Osteoblast (primary cell): ENCODE measurements at regions not wholly inside any gene's neighbourhood (a gene's known extent, or its start where the extent isn't known, plus 50 kb on each side); places are given as distances from the start of the nearest gene placed in this dataset.

Source experiments
- DNase-seq: peaks from one replicate; pipeline ENCODE4 v3.0.0; 2011; ENCODE audit warnings: low spot score, mixed read lengths; ENCODE audit not compliant: insufficient read length; ENCODE audit errors: missing footprints
- H2AFZ ChIP-seq: 2 replicates; pipeline ENCODE4 v1.6.0; 2011; ENCODE audit warnings: mild to moderate bottlenecking, low read length
- H3K27ac ChIP-seq: 2 replicates; pipeline ENCODE4 v1.5.1; 2011; ENCODE audit warnings: mild to moderate bottlenecking, low read depth, low read length, moderate library complexity
- H3K27me3 ChIP-seq: 2 replicates; pipeline ENCODE4 v1.6.0; 2012; ENCODE audit warnings: mild to moderate bottlenecking, control low read depth, inconsistent platforms, low read length, moderate library complexity; ENCODE audit not compliant: insufficient read depth
- H3K36me3 ChIP-seq: 2 replicates; pipeline ENCODE4 v1.5.1; 2011; ENCODE audit warnings: mild to moderate bottlenecking, low read length, control low read depth, moderate library complexity; ENCODE audit not compliant: insufficient read depth
- H3K4me1 ChIP-seq: 2 replicates; pipeline ENCODE4 v1.5.1; 2011; ENCODE audit warnings: mild to moderate bottlenecking, low read length, control low read depth, moderate library complexity; ENCODE audit not compliant: insufficient read depth
- H3K4me2 ChIP-seq: 2 replicates; pipeline ENCODE4 v1.6.0; 2011; ENCODE audit warnings: mild to moderate bottlenecking, low read length; ENCODE audit not compliant: insufficient read depth
- H3K4me3 ChIP-seq: fragments of 200-600 bp; sonication (generic); 3 replicates; pipeline ENCODE4 v1.5.1; 2012; ENCODE audit warnings: mild to moderate bottlenecking, low read length, inconsistent platforms; ENCODE audit not compliant: insufficient read depth
- H3K79me2 ChIP-seq: 2 replicates; pipeline ENCODE4 v1.6.0; 2012; ENCODE audit warnings: mild to moderate bottlenecking, low read length, control low read depth, inconsistent platforms; ENCODE audit not compliant: insufficient read depth
- H3K9me3 ChIP-seq: 2 replicates; pipeline ENCODE4 v1.5.1; 2011; ENCODE audit warnings: low read depth, low read length, control low read depth
- H4K20me1 ChIP-seq: 2 replicates; pipeline ENCODE4 v1.6.0; 2012; ENCODE audit warnings: mild to moderate bottlenecking, low read length, control low read depth; ENCODE audit not compliant: insufficient read depth
- TF ChIP-seq, protein P1 (sequence below): IDR thresholded peaks from 2 replicates; pipeline ENCODE4 v1.5.1; 2011; ENCODE audit warnings: mild to moderate bottlenecking, low read depth, low read length, moderate library complexity; ENCODE audit errors: extremely low read depth

DNA sequence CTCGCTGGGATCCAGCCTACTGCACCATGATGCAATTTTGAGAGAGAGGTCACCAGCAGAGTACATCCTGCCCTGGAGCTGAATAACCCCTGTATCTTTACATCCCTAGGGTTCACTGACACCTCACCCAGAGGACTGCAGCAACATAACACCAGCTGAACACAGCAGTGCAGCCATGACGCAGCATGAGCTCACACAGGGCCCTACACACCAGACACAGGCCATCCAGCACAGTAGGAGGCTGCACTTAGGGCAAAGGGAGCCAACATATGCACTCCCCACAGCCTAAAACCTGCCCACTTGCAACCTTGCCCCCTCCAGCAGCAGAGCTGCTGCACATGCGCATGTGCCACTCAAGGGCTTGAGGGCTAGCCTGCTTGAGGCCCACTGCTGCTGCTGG, 157.3 kb upstream of the SMARCA2 start:
- H3K4me3 ChIP-seq: no peak overlapping the region
- H3K36me3 ChIP-seq: no peaks in the 10 kb centered on the region
- TF ChIP-seq, protein P1, sequence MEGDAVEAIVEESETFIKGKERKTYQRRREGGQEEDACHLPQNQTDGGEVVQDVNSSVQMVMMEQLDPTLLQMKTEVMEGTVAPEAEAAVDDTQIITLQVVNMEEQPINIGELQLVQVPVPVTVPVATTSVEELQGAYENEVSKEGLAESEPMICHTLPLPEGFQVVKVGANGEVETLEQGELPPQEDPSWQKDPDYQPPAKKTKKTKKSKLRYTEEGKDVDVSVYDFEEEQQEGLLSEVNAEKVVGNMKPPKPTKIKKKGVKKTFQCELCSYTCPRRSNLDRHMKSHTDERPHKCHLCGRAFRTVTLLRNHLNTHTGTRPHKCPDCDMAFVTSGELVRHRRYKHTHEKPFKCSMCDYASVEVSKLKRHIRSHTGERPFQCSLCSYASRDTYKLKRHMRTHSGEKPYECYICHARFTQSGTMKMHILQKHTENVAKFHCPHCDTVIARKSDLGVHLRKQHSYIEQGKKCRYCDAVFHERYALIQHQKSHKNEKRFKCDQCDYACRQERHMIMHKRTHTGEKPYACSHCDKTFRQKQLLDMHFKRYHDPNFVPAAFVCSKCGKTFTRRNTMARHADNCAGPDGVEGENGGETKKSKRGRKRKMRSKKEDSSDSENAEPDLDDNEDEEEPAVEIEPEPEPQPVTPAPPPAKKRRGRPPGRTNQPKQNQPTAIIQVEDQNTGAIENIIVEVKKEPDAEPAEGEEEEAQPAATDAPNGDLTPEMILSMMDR: no peak
- H4K20me1 ChIP-seq: no peaks in the 10 kb centered on the region
- H3K4me2 ChIP-seq: no peak overlapping the region
- H3K9me3 ChIP-seq: no peaks in the 10 kb centered on the region
- H3K4me1 ChIP-seq: no peaks in the 10 kb centered on the region
- H3K27ac ChIP-seq: no peak overlapping the region
- peak; percentile 44 for DNase-seq
- no peaks in the 10 kb centered on the region for H3K79me2 ChIP-seq
- H3K27me3 ChIP-seq: no peaks in the 10 kb centered on the region
- H2AFZ ChIP-seq: no peak overlapping the region

DNA sequence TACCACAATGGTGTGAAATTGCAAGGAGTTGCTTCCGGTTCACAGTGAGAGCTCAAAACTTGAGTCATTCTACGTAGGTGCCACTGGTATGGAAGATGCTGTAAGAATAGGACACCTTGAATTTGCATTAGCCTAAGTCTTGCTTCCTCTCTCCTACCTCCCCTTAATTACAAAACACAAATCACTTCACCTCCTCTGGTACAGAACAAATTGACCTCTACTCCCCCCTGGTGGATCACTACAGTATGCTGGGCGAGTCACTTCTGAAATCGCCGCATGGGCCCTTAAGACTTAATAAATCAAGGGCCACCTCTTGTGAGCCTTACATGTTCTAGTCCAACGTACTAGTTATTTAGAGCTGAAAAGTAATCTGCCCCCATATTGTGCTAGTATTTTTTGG, 145.3 kb upstream of the SMARCA2 start:
- Histone ChIP-seq H3K4me3 (no peak overlapping the region), H4K20me1 (no peaks in the 10 kb centered on the region), H2AFZ (no peak overlapping the region), H3K4me2 (no peak overlapping the region), H3K79me2 (no peaks in the 10 kb centered on the region), H3K27ac (no peak overlapping the region), H3K4me1 (no peaks in the 10 kb centered on the region), H3K36me3 (no peaks in the 10 kb centered on the region), H3K27me3 (no peaks in the 10 kb centered on the region), H3K9me3 (no peaks in the 10 kb centered on the region)
- TF ChIP-seq, protein P1: peak; percentile 32
- DNase-seq: no peak

DNA sequence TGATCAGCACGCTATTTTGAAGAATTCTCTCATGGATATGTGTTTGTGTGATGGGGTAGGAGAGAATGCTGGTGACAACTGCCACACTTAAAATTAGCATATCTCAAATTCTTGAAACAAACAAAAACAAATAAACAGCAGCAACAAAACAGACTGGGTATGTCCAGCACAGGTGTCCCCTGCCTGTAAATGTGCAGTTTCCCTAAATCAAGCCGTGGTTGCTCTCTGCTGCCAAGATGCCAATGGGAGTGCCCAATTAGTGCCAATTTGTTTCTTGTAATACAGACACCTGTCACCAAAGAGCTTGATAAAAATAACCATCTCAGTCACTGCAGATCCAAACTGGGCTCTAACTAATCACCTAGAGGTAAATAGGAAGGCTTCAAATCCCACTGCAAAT, 144.2 kb upstream of the SMARCA2 start:
- no peaks in the 10 kb centered on the region for H4K20me1 ChIP-seq
- H3K9me3 ChIP-seq: no peaks in the 10 kb centered on the region
- no peaks in the 10 kb centered on the region for H3K79me2 ChIP-seq
- no peak overlapping the region for H3K4me3 ChIP-seq
- no peak for DNase-seq
- TF ChIP-seq, protein P1: no peak
- H3K27me3 ChIP-seq: no peaks in the 10 kb centered on the region
- no peaks in the 10 kb centered on the region for H3K36me3 ChIP-seq
- H3K4me1 ChIP-seq: no peaks in the 10 kb centered on the region
- no peak overlapping the region for H3K4me2 ChIP-seq
- no peak overlapping the region for H3K27ac ChIP-seq
- no peak overlapping the region for H2AFZ ChIP-seq

DNA sequence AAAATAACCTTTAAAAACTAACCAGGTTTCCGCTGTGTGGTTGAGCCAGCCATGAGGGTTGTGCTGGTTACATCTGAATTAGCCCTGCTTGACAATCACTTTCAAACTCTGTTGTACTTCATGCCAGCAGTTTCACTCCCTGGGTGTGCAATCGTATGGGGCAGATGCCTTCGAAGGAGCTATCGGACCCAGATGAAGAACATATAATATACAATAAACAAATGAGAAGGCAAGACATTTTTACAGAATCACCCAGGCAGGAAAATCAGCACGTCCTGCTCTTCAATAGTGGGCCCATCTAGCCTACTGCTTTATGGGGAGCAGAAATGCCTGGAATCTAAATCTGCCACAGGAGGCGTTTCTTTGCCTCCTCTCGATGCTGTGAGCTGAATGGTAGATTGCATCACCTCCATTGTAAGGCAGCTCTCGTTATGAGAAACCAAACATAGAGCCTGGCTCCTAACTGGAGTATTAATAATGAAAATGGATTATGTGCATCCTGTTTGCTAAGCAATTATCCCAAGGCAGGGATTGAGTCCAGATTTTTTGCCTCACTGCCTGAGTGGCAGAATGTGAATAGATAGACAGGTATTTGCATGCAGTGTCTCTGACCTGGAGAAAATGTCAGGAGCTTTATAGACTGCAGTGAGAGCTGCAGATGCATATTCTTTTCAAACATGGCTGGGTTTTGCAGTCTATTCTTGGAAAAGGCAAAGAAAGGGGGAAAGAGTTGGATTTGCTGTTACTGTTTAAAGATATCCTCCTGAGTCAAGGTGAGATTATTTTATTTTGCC, 143.3 kb upstream of the SMARCA2 start:
- Histone ChIP-seq H3K9me3 (no peaks in the 10 kb centered on the region), H3K4me3 (no peak overlapping the region), H3K36me3 (no peaks in the 10 kb centered on the region), H2AFZ (no peak overlapping the region), H4K20me1 (no peaks in the 10 kb centered on the region), H3K79me2 (no peaks in the 10 kb centered on the region), H3K4me2 (no peak overlapping the region), H3K27me3 (no peaks in the 10 kb centered on the region), H3K4me1 (no peaks in the 10 kb centered on the region), H3K27ac (no peak overlapping the region)
- TF ChIP-seq, protein P1: no peak
- no peak for DNase-seq
